Parathyroid adenoma (tissue), 2 donors: ENCODE measurements at regions not wholly inside any gene's neighbourhood (a gene's known extent, or its start where the extent isn't known, plus 50 kb on each side); places are given as distances from the start of the nearest gene placed in this dataset.

ENCODE experiments used
- H2AFZ ChIP-seq: fragments of 300-600 bp; sonication (generic); one replicate; pipeline ENCODE4 v1.7.0; 2017; ENCODE audit warnings: antibody characterized with exemption, mild to moderate bottlenecking
- H3K27ac ChIP-seq: fragments of 300-600 bp; sonication (generic); one replicate; pipeline ENCODE4 v1.7.0; 2017
- H3K27me3 ChIP-seq: fragments of 300-600 bp; sonication (generic); one replicate; pipeline ENCODE4 v1.7.0; 2017; ENCODE audit warnings: low read length; ENCODE audit not compliant: control insufficient read depth, insufficient read depth
- H3K36me3 ChIP-seq: fragments of 300-600 bp; sonication (generic); one replicate; pipeline ENCODE4 v1.7.0; 2017; ENCODE audit warnings: low read length; ENCODE audit not compliant: control insufficient read depth, insufficient read depth
- H3K4me1 ChIP-seq: fragments of 300-600 bp; sonication (generic); one replicate; pipeline ENCODE4 v1.7.0; 2017; ENCODE audit warnings: control low read depth
- H3K4me2 ChIP-seq: fragments of 300-600 bp; sonication (generic); one replicate; pipeline ENCODE4 v1.7.0; 2017; ENCODE audit warnings: low read length
- H3K4me3 ChIP-seq: fragments of 300-600 bp; sonication (generic); one replicate; pipeline ENCODE4 v1.7.0; 2017; ENCODE audit warnings: low read depth, low read length
- H3K79me2 ChIP-seq: fragments of 300-600 bp; sonication (generic); one replicate; pipeline ENCODE4 v1.7.0; 2017; ENCODE audit warnings: control low read depth
- H3K9ac ChIP-seq: fragments of 300-600 bp; sonication (generic); one replicate; pipeline ENCODE4 v1.7.0; 2017; ENCODE audit warnings: mild to moderate bottlenecking
- H3K9me3 ChIP-seq: fragments of 300-600 bp; sonication (generic); one replicate; pipeline ENCODE4 v1.7.0; 2017; ENCODE audit warnings: low read length; ENCODE audit not compliant: control insufficient read depth
- TF ChIP-seq, protein P1 (sequence below): fragments of 300-600 bp; sonication (generic); IDR thresholded peaks from one replicate; pipeline ENCODE4 v1.7.0; 2017; ENCODE audit warnings: antibody characterized with exemption, mild to moderate bottlenecking
- donor health status: primary hyperparathyroidism.

DNA sequence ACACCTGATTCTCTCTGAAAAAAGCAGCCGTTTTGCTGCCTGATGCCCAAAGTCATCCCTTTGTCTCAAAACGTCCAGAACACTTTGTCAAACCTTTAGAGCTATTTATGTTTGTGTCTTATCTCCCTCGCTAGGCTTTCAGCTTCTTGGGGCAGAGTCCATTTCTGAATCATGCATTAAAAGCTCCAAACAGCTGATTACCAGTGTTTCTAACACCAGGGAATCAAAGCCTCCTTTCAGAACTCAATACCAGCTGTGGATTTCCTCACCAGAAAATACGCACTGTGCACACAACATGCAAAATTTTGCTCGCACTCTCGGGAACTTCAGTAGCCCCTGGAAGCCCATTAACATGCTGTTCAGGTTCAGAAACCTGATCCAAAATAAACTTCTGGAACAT, 333.3 kb downstream of the HACE1 start:
- no peak overlapping the region for H3K27ac ChIP-seq
- H3K27me3 ChIP-seq, result no peaks in the 10 kb centered on the region
- H3K4me2 ChIP-seq, result no peak overlapping the region
- H2AFZ ChIP-seq, result no peak overlapping the region
- no peaks in the 10 kb centered on the region for H3K79me2 ChIP-seq
- H3K9me3 ChIP-seq, result no peaks in the 10 kb centered on the region
- H3K36me3 ChIP-seq, result no peaks in the 10 kb centered on the region
- no peak overlapping the region for H3K4me3 ChIP-seq
- no peak overlapping the region for H3K9ac ChIP-seq
- TF ChIP-seq, protein P1, sequence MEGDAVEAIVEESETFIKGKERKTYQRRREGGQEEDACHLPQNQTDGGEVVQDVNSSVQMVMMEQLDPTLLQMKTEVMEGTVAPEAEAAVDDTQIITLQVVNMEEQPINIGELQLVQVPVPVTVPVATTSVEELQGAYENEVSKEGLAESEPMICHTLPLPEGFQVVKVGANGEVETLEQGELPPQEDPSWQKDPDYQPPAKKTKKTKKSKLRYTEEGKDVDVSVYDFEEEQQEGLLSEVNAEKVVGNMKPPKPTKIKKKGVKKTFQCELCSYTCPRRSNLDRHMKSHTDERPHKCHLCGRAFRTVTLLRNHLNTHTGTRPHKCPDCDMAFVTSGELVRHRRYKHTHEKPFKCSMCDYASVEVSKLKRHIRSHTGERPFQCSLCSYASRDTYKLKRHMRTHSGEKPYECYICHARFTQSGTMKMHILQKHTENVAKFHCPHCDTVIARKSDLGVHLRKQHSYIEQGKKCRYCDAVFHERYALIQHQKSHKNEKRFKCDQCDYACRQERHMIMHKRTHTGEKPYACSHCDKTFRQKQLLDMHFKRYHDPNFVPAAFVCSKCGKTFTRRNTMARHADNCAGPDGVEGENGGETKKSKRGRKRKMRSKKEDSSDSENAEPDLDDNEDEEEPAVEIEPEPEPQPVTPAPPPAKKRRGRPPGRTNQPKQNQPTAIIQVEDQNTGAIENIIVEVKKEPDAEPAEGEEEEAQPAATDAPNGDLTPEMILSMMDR, result no peak
- no peaks in the 10 kb centered on the region for H3K4me1 ChIP-seq

DNA sequence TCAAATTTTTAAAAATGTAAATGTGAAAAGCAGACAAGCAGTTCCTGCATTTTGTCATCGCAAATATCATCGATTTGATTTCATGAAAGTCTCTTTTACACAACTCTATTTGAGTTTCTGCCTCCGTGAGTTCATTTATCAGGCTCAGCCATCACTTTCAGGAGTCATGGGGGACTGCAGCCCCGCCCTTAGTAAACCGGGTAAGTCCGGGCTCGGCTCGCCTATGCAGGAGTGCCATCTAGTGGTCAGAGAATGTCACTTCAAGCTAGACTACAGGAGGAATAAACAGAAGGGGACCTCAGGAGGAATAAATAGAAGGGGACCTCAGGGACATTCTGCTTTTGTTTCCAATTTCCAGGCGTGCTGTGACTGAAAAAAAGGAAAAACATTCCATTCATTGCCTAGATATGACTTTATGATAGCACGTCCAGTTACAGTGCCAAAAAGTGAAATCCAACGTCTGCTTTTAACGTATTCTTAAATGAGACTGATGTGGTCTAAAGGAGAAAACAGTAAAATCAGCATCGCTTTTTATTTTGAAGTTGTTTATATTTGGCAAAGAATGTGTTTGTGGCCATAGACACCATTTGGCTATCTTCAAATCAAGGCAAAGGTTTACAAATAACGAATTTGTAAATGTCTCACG, 333.9 kb downstream of the HACE1 start:
- Histone ChIP-seq H3K79me2 (no peaks in the 10 kb centered on the region), H3K4me2 (peak overlapping the region; percentile 46), H3K9ac (no peak overlapping the region), H3K4me3 (no peak overlapping the region), H3K27me3 (no peaks in the 10 kb centered on the region), H3K4me1 (no peaks in the 10 kb centered on the region), H3K27ac (no peak overlapping the region), H3K9me3 (no peaks in the 10 kb centered on the region), H2AFZ (no peak overlapping the region), H3K36me3 (no peaks in the 10 kb centered on the region)
- TF ChIP-seq, protein P1, result peak; percentile 79

DNA sequence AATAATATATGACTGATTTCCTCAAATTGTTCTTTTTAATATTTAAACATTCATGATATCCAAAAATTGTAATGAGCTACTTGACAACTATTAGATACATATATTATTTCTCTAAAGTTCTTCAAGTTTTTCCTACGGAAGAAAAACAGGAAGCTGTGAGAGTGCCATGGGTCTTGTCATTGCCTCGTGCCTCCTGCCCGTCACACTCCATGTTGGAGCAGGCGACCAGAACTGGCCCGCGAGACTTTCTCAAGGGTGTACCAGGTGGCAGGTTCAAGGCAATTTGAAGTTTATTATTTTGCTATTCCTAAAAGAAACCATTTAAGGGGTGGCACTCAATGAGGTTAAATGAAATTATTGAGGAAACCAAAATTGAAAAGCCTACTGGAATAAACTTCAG, 337.2 kb downstream of the HACE1 start:
- H3K9me3 ChIP-seq, result no peaks in the 10 kb centered on the region
- H3K36me3 ChIP-seq, result no peaks in the 10 kb centered on the region
- no peaks in the 10 kb centered on the region for H3K4me1 ChIP-seq
- no peak overlapping the region for H3K9ac ChIP-seq
- TF ChIP-seq, protein P1, result no peak
- H3K79me2 ChIP-seq, result no peaks in the 10 kb centered on the region
- no peak overlapping the region for H3K27ac ChIP-seq
- H2AFZ ChIP-seq, result no peak overlapping the region
- no peak overlapping the region for H3K4me2 ChIP-seq
- no peak overlapping the region for H3K4me3 ChIP-seq
- H3K27me3 ChIP-seq, result no peaks in the 10 kb centered on the region

DNA sequence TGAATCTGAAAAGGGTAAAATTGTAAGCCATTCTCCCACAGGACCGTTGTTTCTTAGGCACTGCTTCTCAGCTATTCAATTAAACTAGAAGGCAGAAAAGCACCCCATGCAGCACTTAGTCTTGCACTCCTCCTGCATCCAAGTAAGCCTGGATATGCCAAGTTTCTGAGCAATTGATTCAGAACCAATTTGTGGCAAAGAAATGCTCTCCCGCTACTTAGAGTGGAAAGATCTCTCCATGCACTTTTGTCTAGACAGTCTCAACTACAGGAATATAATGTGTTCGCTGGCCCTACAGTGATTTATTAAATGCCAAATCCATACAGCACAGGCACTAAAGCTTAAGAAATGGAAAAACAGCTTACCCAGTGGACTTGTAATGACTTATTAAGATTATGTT, 338.5 kb downstream of the HACE1 start:
- H3K9ac ChIP-seq, result no peak overlapping the region
- H3K9me3 ChIP-seq, result no peaks in the 10 kb centered on the region
- H3K4me2 ChIP-seq, result no peak overlapping the region
- no peaks in the 10 kb centered on the region for H3K36me3 ChIP-seq
- H2AFZ ChIP-seq, result no peak overlapping the region
- TF ChIP-seq, protein P1, result no peak
- no peaks in the 10 kb centered on the region for H3K79me2 ChIP-seq
- no peaks in the 10 kb centered on the region for H3K27me3 ChIP-seq
- no peak overlapping the region for H3K27ac ChIP-seq
- no peak overlapping the region for H3K4me3 ChIP-seq
- H3K4me1 ChIP-seq, result no peaks in the 10 kb centered on the region

DNA sequence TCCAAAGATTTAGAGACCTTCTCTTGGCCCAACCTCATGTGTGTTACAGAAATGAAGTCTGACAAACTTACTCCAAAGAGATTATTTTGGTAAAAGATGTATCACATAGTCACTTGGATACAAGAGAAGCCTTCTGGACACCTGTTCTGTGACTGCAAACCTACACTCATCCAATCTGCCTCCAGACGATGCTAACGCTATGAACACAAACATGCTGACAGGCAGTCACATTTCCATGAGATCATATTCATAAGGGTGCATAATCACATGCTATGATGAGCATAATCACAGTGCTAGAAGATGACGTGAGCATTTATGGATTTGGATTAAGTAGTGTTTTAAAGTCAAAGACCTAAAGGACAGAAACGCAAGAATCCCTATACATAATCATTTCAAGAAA, 340.2 kb downstream of the HACE1 start:
- no peak overlapping the region for H3K27ac ChIP-seq
- H3K4me2 ChIP-seq, result no peak overlapping the region
- no peak overlapping the region for H2AFZ ChIP-seq
- TF ChIP-seq, protein P1, result no peak
- H3K4me1 ChIP-seq, result no peaks in the 10 kb centered on the region
- H3K9me3 ChIP-seq, result no peaks in the 10 kb centered on the region
- H3K79me2 ChIP-seq, result no peaks in the 10 kb centered on the region
- H3K9ac ChIP-seq, result no peak overlapping the region
- no peak overlapping the region for H3K4me3 ChIP-seq
- H3K27me3 ChIP-seq, result no peaks in the 10 kb centered on the region
- H3K36me3 ChIP-seq, result no peaks in the 10 kb centered on the region
